Naive thymus-derived CD4-positive, alpha-beta T cell (primary cell): ENCODE measurements at regions not wholly inside any gene's neighbourhood (a gene's known extent, or its start where the extent isn't known, plus 50 kb on each side); places are given as distances from the start of the nearest gene placed in this dataset.

ENCODE experiments used
- ATAC-seq: fragments of 150-1000 bp; cut with Tn5 transposase; 2 replicates; pipeline ENCODE4 v1.10.0; 2021; ENCODE audit warnings: mild to moderate bottlenecking, moderate library complexity
- CTCF ChIA-PET: fragments of 350-600 bp; sonication (Branson Sonifier 250); formaldehyde crosslinking; loops from one replicate; lab custom pipeline; 2021; ENCODE audit warnings: antibody characterized with exemption; lab: Charles Lee
- POLR2A ChIA-PET: fragments of 350-600 bp; sonication (Branson Sonifier 250); formaldehyde crosslinking; loops from one replicate; lab custom pipeline; 2021; ENCODE audit warnings: antibody characterized with exemption, inconsistent platforms; lab: Charles Lee
- DNase-seq, 9 donors: peaks; one replicate each; pipeline versions ENCODE4 v3.0.0 to v3.0.0-alpha.2; 2020 to 2022; ENCODE audit warnings: mixed read lengths in 1 of 9
- H3K27ac ChIP-seq: one replicate; pipeline ENCODE4 v1.7.0; 2013; ENCODE audit warnings: mild to moderate bottlenecking, low read depth, low read length, moderate library complexity
- H3K27me3 ChIP-seq, 2 donors: one replicate each; pipeline ENCODE4 v1.7.0; 2013; ENCODE audit warnings: low read length in 2 of 2, mild to moderate bottlenecking in 2 of 2, moderate library complexity in 2 of 2; ENCODE audit not compliant: control insufficient read depth in 2 of 2, insufficient read depth in 2 of 2
- H3K36me3 ChIP-seq, 3 experiments: 1 replicate in 2 of 3; 2 replicates in 1 of 3; pipeline ENCODE4 v1.7.0; 2013; ENCODE audit warnings: low read length in 3 of 3, mild to moderate bottlenecking in 3 of 3, moderate library complexity in 1 of 3; ENCODE audit not compliant: insufficient read depth in 3 of 3, control insufficient read depth in 2 of 3
- H3K4me1 ChIP-seq, 2 donors: one replicate each; pipeline ENCODE4 v1.7.0; 2013; ENCODE audit warnings: low read length in 2 of 2, mild to moderate bottlenecking in 2 of 2, moderate library complexity in 1 of 2; ENCODE audit not compliant: control insufficient read depth in 2 of 2, insufficient read depth in 2 of 2
- H3K4me3 ChIP-seq: 2 replicates; pipeline ENCODE4 v1.7.0; 2013; ENCODE audit warnings: mild to moderate bottlenecking, low read length
- H3K9me3 ChIP-seq, 3 experiments: 1 replicate in 2 of 3; 2 replicates in 1 of 3; pipeline ENCODE4 v1.7.0; 2013; ENCODE audit warnings: low read length in 3 of 3; ENCODE audit not compliant: control insufficient read depth in 2 of 3
- H3K27ac Mint-ChIP-seq, 9 donors: one replicate each; pipeline ENCODE4 v1.8.0; 2020 to 2022; ENCODE audit warnings: mixed read lengths in 9 of 9, mild to moderate bottlenecking in 8 of 9, moderate library complexity in 5 of 9, inconsistent platforms in 2 of 9
- H3K27me3 Mint-ChIP-seq, 5 donors: one replicate each; pipeline ENCODE4 v1.8.0; 2021 to 2022; ENCODE audit warnings: mixed read lengths in 5 of 5, mild to moderate bottlenecking in 1 of 5
- H3K36me3 Mint-ChIP-seq, 5 donors: one replicate each; pipeline ENCODE4 v1.8.0; 2020 to 2022; ENCODE audit warnings: mixed read lengths in 5 of 5, mild to moderate bottlenecking in 3 of 5, inconsistent platforms in 1 of 5
- H3K4me1 Mint-ChIP-seq, 7 donors: one replicate each; pipeline ENCODE4 v1.8.0; 2020 to 2022; ENCODE audit warnings: mixed read lengths in 7 of 7, mild to moderate bottlenecking in 3 of 7, inconsistent platforms in 1 of 7
- H3K4me3 Mint-ChIP-seq, 10 donors: one replicate each; pipeline ENCODE4 v1.8.0; 2020 to 2022; ENCODE audit warnings: mild to moderate bottlenecking in 10 of 10, mixed read lengths in 10 of 10, moderate library complexity in 6 of 10, inconsistent platforms in 2 of 10
- H3K9me3 Mint-ChIP-seq, 11 donors: one replicate each; pipeline ENCODE4 v1.8.0; 2020 to 2022; ENCODE audit warnings: mixed read lengths in 11 of 11, mild to moderate bottlenecking in 4 of 11, inconsistent platforms in 1 of 11, moderate library complexity in 1 of 11
- intact Hi-C, 2 donors: fragments of 100-400 bp; cut with micrococcal nuclease; formaldehyde crosslinking; loops; one replicate each; pipeline ENCODE4 v1.15.1; 2023

- DNase-seq (no peak), ATAC-seq (no peak)
- no peak overlapping the region for H3K4me3 ChIP-seq
- Mint-ChIP-seq H3K27me3 (no peaks in the 10 kb centered on the region), H3K4me1 (no peaks in the 10 kb centered on the region), H3K4me3 (no peak overlapping the region), H3K27ac (no peak overlapping the region), H3K9me3 (peaks cover 0 to 27% (median 8%) of the 10 kb centered on the region in 11 donors), H3K36me3 (no peaks in the 10 kb centered on the region)
- H3K36me3 ChIP-seq = no peaks in the 10 kb centered on the region
- CTCF ChIA-PET = no interaction called here
- H3K9me3 ChIP-seq = peaks cover 0 to 4% (median 0%) of the 10 kb centered on the region in 3 experiments
- H3K4me1 ChIP-seq = no peaks in the 10 kb centered on the region
- intact Hi-C loops = no loop called here
- no peak overlapping the region for H3K27ac ChIP-seq
- POLR2A ChIA-PET = no interaction called here
- H3K27me3 ChIP-seq = no peaks in the 10 kb centered on the region
Observed at GRCh38 chr5:114839360-114839759, 330.3 kb downstream of the TRIM36 start.

GRCh38 chr5:114838937-114839336 lies 330.8 kb downstream of the TRIM36 start:
- DNase-seq = no peak
- Histone ChIP-seq H3K36me3 (no peaks in the 10 kb centered on the region), H3K27me3 (no peaks in the 10 kb centered on the region), H3K9me3 (peaks cover 0 to 4% (median 0%) of the 10 kb centered on the region in 3 experiments), H3K4me1 (no peaks in the 10 kb centered on the region), H3K4me3 (no peak overlapping the region), H3K27ac (no peak overlapping the region)
- no peaks in the 10 kb centered on the region for H3K36me3 Mint-ChIP-seq
- ATAC-seq = no peak
- no peaks in the 10 kb centered on the region for H3K4me1 Mint-ChIP-seq
- ChIA-PET POLR2A (no interaction called here), CTCF (no interaction called here)
- H3K27ac Mint-ChIP-seq = no peak overlapping the region
- no peaks in the 10 kb centered on the region for H3K27me3 Mint-ChIP-seq
- H3K9me3 Mint-ChIP-seq = peaks cover 0 to 27% (median 5%) of the 10 kb centered on the region in 11 donors
- H3K4me3 Mint-ChIP-seq = no peak overlapping the region
- intact Hi-C loops = no loop called here

GRCh38 chr5:114830114-114830513 lies 339.6 kb downstream of the TRIM36 start:
- CTCF ChIA-PET = no interaction called here

GRCh38 chr5:114822863-114823262 lies 346.8 kb downstream of the TRIM36 start:
- no peaks in the 10 kb centered on the region for H3K9me3 ChIP-seq
- CTCF ChIA-PET = no interaction called here
- Mint-ChIP-seq H3K36me3 (no peaks in the 10 kb centered on the region), H3K9me3 (peaks cover 3 to 40% (median 8%) of the 10 kb centered on the region in 11 donors), H3K4me1 (no peaks in the 10 kb centered on the region), H3K27me3 (peaks cover 0 to 10% (median 0%) of the 10 kb centered on the region in 5 donors), H3K4me3 (no peak overlapping the region), H3K27ac (no peak overlapping the region)
- H3K27me3 ChIP-seq = no peaks in the 10 kb centered on the region
- no peaks in the 10 kb centered on the region for H3K36me3 ChIP-seq
- intact Hi-C loops = no loop called here
- POLR2A ChIA-PET = no interaction called here
- no peaks in the 10 kb centered on the region for H3K4me1 ChIP-seq
- DNase-seq (no peak), ATAC-seq (no peak)
- H3K27ac ChIP-seq = no peak overlapping the region
- no peak overlapping the region for H3K4me3 ChIP-seq

More at GRCh38 chr5:114830114-114830513, 339.6 kb downstream of the TRIM36 start:
- intact Hi-C loops = no loop called here
- Mint-ChIP-seq H3K4me3 (no peak overlapping the region), H3K27me3 (peaks cover 0 to 14% (median 0%) of the 10 kb centered on the region in 5 donors), H3K9me3 (peaks cover 3 to 33% (median 12%) of the 10 kb centered on the region in 11 donors), H3K27ac (no peak overlapping the region), H3K4me1 (no peaks in the 10 kb centered on the region), H3K36me3 (no peaks in the 10 kb centered on the region)
- Histone ChIP-seq H3K27me3 (no peaks in the 10 kb centered on the region), H3K27ac (no peak overlapping the region), H3K36me3 (no peaks in the 10 kb centered on the region), H3K4me3 (no peak overlapping the region), H3K9me3 (no peaks in the 10 kb centered on the region), H3K4me1 (no peaks in the 10 kb centered on the region)
- DNase-seq (no peak), ATAC-seq (no peak)
- POLR2A ChIA-PET = no interaction called here

- peaks cover 3 to 39% (median 8%) of the 10 kb centered on the region in 11 donors for H3K9me3 Mint-ChIP-seq
- POLR2A ChIA-PET = no interaction called here
- no peaks in the 10 kb centered on the region for H3K36me3 Mint-ChIP-seq
- ATAC-seq (no peak), DNase-seq (no peak)
- Histone ChIP-seq H3K4me1 (no peaks in the 10 kb centered on the region), H3K4me3 (no peak overlapping the region), H3K36me3 (no peaks in the 10 kb centered on the region), H3K27ac (no peak overlapping the region), H3K27me3 (no peaks in the 10 kb centered on the region), H3K9me3 (no peaks in the 10 kb centered on the region)
- H3K27me3 Mint-ChIP-seq = peaks cover 0 to 6% (median 0%) of the 10 kb centered on the region in 5 donors
- no peak overlapping the region for H3K4me3 Mint-ChIP-seq
- H3K4me1 Mint-ChIP-seq = no peaks in the 10 kb centered on the region
- H3K27ac Mint-ChIP-seq = no peak overlapping the region
- CTCF ChIA-PET = no interaction called here
- intact Hi-C loops = no loop called here
Observed at GRCh38 chr5:114822436-114822835, 347.3 kb downstream of the TRIM36 start.

GRCh38 chr5:114790403-114790792 lies 379.3 kb downstream of the TRIM36 start:
- Mint-ChIP-seq H3K27me3 (peaks cover 0 to 7% (median 0%) of the 10 kb centered on the region in 5 donors), H3K4me3 (no peak overlapping the region), H3K36me3 (no peaks in the 10 kb centered on the region), H3K9me3 (peaks cover 0 to 6% (median 0%) of the 10 kb centered on the region in 11 donors), H3K27ac (no peak overlapping the region), H3K4me1 (no peaks in the 10 kb centered on the region)
- Histone ChIP-seq H3K27ac (no peak overlapping the region), H3K4me3 (no peak overlapping the region), H3K9me3 (no peaks in the 10 kb centered on the region), H3K36me3 (no peaks in the 10 kb centered on the region), H3K27me3 (no peaks in the 10 kb centered on the region), H3K4me1 (no peaks in the 10 kb centered on the region)
- POLR2A ChIA-PET = no interaction called here
- ATAC-seq (no peak), DNase-seq (no peak)
- intact Hi-C loops = loop anchor here in 1 of 2 donors (5.0 kb wide), 1 partner anchor 1178 kb away; no protein-coding TSS in a partner anchor
- CTCF ChIA-PET = no interaction called here

GRCh38 chr5:114789773-114790402 lies 379.8 kb downstream of the TRIM36 start:
- POLR2A ChIA-PET = no interaction called here
- no peak overlapping the region for H3K27ac ChIP-seq
- no peaks in the 10 kb centered on the region for H3K4me1 ChIP-seq
- no peak for ATAC-seq
- no peaks in the 10 kb centered on the region for H3K9me3 ChIP-seq
- H3K36me3 Mint-ChIP-seq = no peaks in the 10 kb centered on the region
- no peak overlapping the region for H3K27ac Mint-ChIP-seq
- DNase-seq = no peak
- peaks cover 0 to 7% (median 0%) of the 10 kb centered on the region in 5 donors for H3K27me3 Mint-ChIP-seq
- CTCF ChIA-PET = no interaction called here
- intact Hi-C loops = loop anchor here in 1 of 2 donors (5.0 kb wide), 1 partner anchor 1178 kb away; no protein-coding TSS in a partner anchor
- peaks cover 0 to 6% (median 0%) of the 10 kb centered on the region in 11 donors for H3K9me3 Mint-ChIP-seq
- no peaks in the 10 kb centered on the region for H3K4me1 Mint-ChIP-seq
- no peaks in the 10 kb centered on the region for H3K36me3 ChIP-seq
- H3K27me3 ChIP-seq = no peaks in the 10 kb centered on the region
- no peak overlapping the region for H3K4me3 Mint-ChIP-seq
- H3K4me3 ChIP-seq = no peak overlapping the region
